Erythroblast (primary cell): ENCODE measurements at regions not wholly inside any gene's neighbourhood (a gene's known extent, or its start where the extent isn't known, plus 50 kb on each side); places are given as distances from the start of the nearest gene placed in this dataset.

Experiments
- GATA1 ChIP-seq: IDR thresholded peaks from 2 replicates; pipeline ENCODE4 v1.6.1; 2011; ENCODE audit warnings: low read depth, mild to moderate bottlenecking, control low read depth, low read length, moderate library complexity
- POLR2A ChIP-seq: IDR thresholded peaks from 2 replicates; pipeline ENCODE4 v1.6.1; 2011; ENCODE audit warnings: mild to moderate bottlenecking, low read length

DNA sequence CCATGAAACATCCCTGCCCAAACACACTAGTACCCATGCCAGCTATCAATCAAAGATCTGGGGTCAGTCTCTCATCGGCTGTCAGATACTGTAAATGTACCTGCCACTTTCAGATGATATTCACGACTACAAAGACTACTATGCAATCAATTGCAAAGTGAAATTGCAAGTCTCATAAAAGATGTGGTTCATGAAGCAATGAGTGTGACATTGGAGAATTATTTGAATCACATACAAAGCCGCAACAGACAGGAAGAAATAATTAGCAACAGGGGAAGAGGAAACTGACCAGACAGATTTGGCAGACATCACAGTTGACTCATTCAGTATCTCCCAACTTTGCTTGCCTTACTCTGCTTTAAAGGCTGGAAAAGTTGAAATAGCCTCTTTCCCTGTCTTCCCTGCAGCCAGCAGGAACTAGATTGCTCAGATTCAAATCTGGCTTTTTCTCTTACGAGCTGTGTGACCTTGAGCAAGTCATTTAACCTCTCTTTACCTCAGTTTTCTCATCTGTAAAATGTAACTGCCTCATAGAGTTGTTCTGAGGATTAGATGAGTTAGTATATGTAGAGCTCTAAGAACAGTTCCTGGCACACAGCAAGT, 95.7 kb upstream of the C3orf80 start:
- TF ChIP-seq POLR2A = no peak
- no peak for TF ChIP-seq GATA1
